ENCODE measurements at regions not wholly inside any gene's neighbourhood (a gene's known extent, or its start where the extent isn't known, plus 50 kb on each side); places are given as distances from the start of the nearest gene placed in this dataset.

- TF ChIP-seq POLR2A (IDR thresholded peaks at IDR 0.05) = no peak
- no peak for TF ChIP-seq CTCF (IDR thresholded peaks at IDR 0.05)
These were observed 742.9 kb upstream of the PCDH20 start for GRCh38 chr13:62158520-62158919.
